Left renal cortex interstitium (tissue), 4 donors: ENCODE measurements at regions not wholly inside any gene's neighbourhood (a gene's known extent, or its start where the extent isn't known, plus 50 kb on each side); places are given as distances from the start of the nearest gene placed in this dataset.
"Not testable (repeated sequence)": the region's sequence is repeated elsewhere in the genome, so short reads cannot be mapped to it uniquely, and the experiment has no call there.

ENCODE experiments used
- DNase-seq, 4 donors: peaks; one replicate each; pipeline ENCODE4 v3.0.0-alpha.2; 2013; ENCODE audit warnings: low read depth in 4 of 4, low spot score in 2 of 4, missing footprints in 1 of 4

- not testable (repeated sequence) for DNase-seq
Measured at GRCh38 chrX:67213686-67214085, 330.1 kb upstream of the AR start.

- DNase-seq, result no peak
Measured at GRCh38 chrX:67207912-67208311, 335.9 kb upstream of the AR start.

- DNase-seq, result no peak
Measured at GRCh38 chrX:67159437-67159836, 384.4 kb upstream of the AR start.

GRCh38 chrX:67114635-67115034 lies 429.2 kb upstream of the AR start:
- DNase-seq, result no peak

- DNase-seq, result no peak
Measured at GRCh38 chrX:67105758-67106116, 438.1 kb upstream of the AR start.

- no peak for DNase-seq
Measured at GRCh38 chrX:67104982-67105757, 438.7 kb upstream of the AR start.

- DNase-seq, result no peak
Measured at GRCh38 chrX:67100031-67100884, 443.6 kb upstream of the AR start.

- DNase-seq, result no peak
Measured at GRCh38 chrX:67094061-67094460, 449.8 kb upstream of the AR start.

- no peak for DNase-seq
Measured at GRCh38 chrX:67050760-67051159, 411.9 kb upstream of the EDA2R start.

GRCh38 chrX:67044866-67045265 lies 406.0 kb upstream of the EDA2R start:
- DNase-seq, result no peak

- no peak for DNase-seq
Measured at GRCh38 chrX:67044029-67044653, 405.3 kb upstream of the EDA2R start.

- DNase-seq, result no peak
Measured at GRCh38 chrX:67004451-67004850, 365.6 kb upstream of the EDA2R start.

GRCh38 chrX:66994729-66995128 lies 355.9 kb upstream of the EDA2R start:
- DNase-seq, result no peak

GRCh38 chrX:66992077-66992476 lies 353.2 kb upstream of the EDA2R start:
- not testable (repeated sequence) for DNase-seq

- no peak for DNase-seq
Measured at GRCh38 chrX:66988331-66988730, 349.5 kb upstream of the EDA2R start.

GRCh38 chrX:66961665-66962064 lies 322.8 kb upstream of the EDA2R start:
- DNase-seq, result no peak

GRCh38 chrX:66931713-66932112 lies 292.8 kb upstream of the EDA2R start:
- DNase-seq, result no peak

- not testable (repeated sequence) for DNase-seq
Measured at GRCh38 chrX:66930516-66930915, 291.6 kb upstream of the EDA2R start.

- no peak for DNase-seq
Measured at GRCh38 chrX:66920296-66920695, 281.4 kb upstream of the EDA2R start.

GRCh38 chrX:66919280-66919832 lies 280.5 kb upstream of the EDA2R start:
- peak in 2 of 4 donors; percentile 18 to 24 for DNase-seq

- DNase-seq, result no peak
Measured at GRCh38 chrX:66918511-66918910, 279.6 kb upstream of the EDA2R start.
